Activated CD8-positive, alpha-beta memory T cell treated with anti-CD3 and anti-CD28 coated beads, Interleukin-2, amount 50 U/mL, for 1 hour (primary cell): ENCODE measurements at regions not wholly inside any gene's neighbourhood (a gene's known extent, or its start where the extent isn't known, plus 50 kb on each side); places are given as distances from the start of the nearest gene placed in this dataset.
"Not testable (repeated sequence)": the region's sequence is repeated elsewhere in the genome, so short reads cannot be mapped to it uniquely, and the experiment has no call there.

Source experiments
- DNase-seq: peaks from one replicate; pipeline ENCODE4 v3.0.0-alpha.2; 2020; ENCODE audit errors: extremely low read depth

DNA sequence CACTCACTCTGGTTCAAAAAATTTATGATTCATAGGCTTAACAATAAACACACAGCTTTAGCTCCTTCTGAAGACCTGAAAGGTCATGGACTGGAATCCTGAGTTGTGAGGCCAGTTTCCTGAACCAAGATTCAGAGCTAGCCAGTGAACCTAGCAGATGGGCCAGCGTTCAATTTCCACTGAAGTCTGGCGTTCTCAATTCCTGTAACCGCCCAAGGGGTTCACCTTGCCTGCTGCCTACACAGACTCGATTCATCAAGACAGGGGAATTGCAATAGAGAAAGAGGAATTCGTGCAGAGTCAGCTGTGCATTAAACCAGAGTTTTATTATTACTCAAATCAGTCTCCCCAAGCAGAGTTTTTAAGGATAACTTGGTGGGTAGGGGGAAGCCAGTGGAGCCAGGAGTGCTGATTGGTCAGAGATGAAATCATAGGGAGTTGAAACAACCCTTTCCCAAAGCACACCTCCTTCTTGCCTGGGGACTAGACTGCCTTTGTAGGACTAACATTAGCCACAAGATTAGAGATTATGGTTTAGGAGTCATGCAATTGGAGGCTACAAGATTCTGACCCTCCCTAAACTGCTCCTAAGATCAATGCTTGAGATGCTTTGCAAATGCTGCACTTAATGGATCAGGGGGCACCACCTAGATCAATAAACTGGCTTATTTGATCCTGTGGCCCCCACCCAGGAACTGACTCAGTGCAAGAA lies 117.5 kb upstream of the SHB start:
- DNase-seq: no peak

- no peak for DNase-seq
Measured at GRCh38 chr9:38185647-38186403, 116.8 kb upstream of the SHB start.

- no peak for DNase-seq
Measured at GRCh38 chr9:38183994-38184568, 115.1 kb upstream of the SHB start.

DNA sequence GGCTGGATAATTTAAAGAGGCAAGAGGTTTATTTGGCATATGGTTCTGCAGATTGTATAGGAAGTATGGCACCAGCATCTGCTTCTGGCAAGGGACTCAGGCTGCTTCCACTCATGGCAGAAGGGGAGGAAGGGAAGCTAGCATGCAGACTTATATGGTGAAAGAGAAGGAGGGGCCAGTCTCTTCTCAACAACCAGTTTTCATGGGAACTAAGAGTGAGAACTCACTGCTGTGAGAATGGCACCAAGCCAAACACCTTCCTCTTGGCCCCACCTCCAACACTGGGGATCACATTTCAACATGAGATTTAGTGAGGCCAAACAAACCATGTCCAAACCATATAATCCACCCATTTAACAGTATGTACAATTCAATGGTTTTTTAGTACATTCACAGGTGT lies 113.3 kb upstream of the SHB start:
- DNase-seq: no peak

DNA sequence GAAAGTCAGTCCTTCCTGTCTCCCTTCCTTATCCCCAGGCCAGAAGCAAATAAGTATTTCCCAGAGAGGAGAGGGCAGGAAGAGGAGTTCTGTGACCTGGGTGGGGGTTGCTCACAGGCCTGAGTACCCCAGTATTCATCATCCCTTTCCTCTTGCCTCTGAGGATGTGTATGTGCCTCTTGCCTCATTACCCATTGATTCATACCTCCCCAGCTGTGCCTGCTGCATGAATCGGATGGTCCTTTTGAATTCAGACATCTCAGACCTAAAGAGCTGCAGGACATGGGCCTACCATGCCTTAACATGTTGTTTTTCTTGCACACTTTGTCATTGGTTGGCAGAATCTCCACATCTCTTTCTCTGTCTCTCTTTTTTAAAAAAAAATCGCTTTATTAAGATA lies 112.8 kb upstream of the SHB start:
- DNase-seq: no peak

GRCh38 chr9:38181232-38181631 lies 112.2 kb upstream of the SHB start:
- no peak for DNase-seq

DNA sequence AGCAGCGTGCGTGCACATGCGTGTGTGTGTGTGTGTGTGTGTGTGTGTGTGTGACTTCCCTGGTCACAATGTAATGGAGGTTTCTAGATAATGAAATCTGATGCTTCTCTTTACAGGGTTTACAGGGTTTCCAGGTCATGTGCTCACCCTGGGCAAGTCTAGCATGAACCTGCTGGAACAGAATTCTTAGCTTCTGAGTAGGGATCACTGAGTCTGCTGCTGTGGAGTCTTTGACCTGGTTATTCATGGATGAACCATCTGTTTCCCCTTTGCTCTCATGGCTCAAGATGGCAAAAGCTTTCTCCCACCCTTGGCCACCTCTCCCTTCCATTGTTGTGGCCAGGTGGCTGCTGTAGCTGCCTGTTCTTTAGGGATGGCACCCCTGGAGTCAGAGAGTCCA lies 111.6 kb upstream of the SHB start:
- DNase-seq: no peak

DNA sequence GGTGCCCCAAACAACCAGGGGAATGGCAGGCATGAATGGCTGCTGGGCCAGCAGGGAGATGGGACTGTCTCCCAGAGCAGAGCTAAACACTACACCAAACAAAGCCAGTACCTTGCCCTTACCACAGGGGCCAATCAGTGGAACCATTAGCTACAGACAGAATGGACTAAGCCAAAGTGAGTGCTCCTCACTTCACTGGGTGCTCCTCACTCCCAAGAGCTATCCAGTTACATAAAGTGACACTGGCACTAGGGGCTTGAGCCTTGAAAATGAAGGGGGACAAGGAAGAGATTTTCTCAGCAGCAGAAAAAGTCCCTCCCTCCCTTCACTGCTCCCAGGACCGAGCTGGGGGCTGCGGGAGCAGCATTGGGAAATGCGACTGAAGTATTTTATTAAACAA lies 110.9 kb upstream of the SHB start:
- no peak for DNase-seq

- DNase-seq: no peak
Measured at GRCh38 chr9:38178237-38178636, 109.2 kb upstream of the SHB start.

DNA sequence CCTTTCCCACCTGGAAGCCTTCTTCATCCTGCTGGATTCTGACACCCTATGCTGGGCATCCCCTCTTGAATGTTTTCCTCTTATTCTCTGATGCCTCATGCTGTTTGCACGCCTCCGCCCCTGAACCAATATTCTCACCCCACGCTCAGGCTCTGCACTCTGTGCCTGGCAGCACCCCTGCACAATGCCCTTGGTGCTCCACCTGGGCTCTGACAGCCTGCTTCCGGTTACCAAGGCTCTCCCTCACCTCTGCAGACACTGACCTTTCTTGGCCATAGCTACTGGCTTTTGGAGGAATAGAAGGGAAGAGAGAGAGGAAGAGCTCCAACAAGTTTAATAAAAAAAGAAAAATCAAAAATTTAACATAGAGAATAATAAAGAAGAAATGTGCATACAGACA lies 108.7 kb upstream of the SHB start:
- DNase-seq: no peak

DNA sequence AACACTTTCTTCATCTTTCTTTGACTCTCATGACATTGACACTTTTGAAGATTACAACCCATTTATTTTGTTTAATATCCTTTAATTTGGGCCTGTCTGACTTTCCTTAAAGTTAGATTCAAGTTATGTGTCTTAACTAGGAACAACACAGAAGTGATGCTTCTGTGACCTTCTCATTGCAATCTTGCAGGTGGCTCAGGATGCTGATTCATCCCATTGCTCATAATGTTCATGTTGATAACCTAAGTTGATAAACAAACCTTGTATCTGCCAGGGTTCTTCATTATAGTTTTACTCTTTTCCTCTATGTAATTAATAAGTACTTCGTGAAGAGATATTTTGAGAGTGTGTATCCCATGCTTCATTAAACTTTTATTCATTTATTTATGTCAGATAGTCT lies 107.2 kb upstream of the SHB start:
- DNase-seq: no peak

DNA sequence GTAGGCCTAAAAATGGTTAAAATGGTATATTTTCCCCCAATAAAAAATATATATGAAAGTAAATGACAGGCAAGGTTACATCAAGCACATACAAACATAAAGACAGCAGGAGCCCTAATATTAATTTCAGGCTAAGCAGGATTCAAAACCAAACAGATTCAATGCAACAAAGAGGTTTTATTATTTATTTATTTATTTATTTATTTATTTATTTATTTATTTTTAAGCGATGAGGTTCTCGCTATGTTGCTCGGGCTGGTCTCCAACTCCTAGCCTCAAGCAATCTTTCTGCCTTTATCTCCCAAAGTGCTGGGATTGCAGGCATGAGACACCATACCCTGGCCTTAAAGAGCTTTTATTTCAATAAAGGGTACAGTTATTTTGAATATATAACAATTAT lies 106.4 kb upstream of the SHB start:
- no peak for DNase-seq

- no peak for DNase-seq
Measured at GRCh38 chr9:38172586-38172985, 103.6 kb upstream of the SHB start.

- DNase-seq: no peak
Measured at GRCh38 chr9:38171926-38172325, 102.9 kb upstream of the SHB start.

DNA sequence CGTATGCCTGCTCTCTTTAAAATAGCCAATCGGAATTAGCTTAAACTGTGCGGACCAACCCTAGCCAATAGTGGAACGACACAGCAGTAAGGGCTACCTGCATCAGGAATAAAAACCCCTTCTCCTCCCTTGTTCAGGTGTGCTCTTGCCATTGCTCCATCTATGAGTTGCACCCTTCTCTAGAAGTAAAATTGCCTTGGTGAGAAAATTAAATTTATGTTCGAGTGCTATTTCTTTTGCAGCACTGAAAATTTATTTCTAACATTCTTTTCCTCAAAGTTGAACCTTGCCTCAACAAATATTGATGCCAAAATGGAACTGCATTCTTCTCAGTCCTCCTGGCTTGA lies 102.5 kb upstream of the SHB start:
- DNase-seq: no peak

DNA sequence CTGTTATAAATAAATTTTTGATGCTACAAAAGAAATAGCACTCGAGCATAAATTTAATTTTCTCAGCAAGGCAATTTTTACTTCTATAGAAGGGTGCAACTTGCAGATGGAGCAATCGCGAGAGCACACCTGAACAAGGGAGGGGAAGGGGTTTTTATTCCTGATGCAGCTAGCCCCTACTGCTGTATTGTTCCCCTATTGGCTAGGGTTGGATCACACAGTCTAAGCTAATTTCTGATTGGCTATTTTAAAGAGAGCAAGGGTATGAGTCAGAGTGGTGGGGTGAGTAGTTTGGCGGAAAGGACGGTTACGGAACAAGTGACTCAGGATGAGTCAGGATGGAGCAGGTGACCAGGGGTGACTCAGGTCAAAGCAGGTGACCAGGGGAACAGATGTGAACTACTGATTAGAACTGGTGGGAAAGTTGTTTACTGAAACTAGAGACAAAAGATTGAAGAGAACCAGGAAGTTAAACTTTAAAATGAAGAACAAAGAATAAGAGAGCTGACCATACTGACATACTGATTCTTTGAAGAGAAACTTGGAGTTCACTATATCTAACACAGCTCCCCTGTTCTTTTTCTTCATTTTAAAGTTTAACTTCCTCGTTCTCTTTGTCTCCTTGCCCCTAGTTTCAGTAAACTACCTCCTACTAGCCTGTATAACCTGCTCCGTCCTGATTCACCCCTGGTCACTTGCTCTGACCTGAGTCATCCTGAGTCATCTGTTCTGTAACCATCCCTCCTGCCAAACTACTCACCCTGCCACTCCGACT lies 101.9 kb upstream of the SHB start:
- DNase-seq: not testable (repeated sequence)

GRCh38 chr9:38170155-38170554 lies 101.1 kb upstream of the SHB start:
- DNase-seq: not testable (repeated sequence)

DNA sequence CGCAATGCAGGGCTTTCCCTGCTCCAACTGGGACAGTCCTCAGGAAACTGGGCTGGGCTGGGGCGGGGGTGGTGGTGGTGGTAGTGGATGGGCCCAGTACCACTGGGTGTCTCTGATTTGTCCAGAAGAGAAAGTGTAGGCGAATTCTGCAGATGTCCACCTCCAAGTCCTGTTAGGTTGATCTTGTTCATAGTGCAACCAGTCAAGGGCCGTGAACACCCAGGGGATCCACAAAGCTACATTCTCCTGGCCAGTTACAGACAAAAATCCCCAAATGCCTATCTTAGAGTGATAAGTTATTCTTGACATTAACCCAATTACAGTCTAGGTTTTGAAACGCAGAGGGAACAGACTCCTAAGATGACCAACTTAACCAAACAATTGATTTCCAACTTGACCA lies 97.5 kb upstream of the SHB start:
- no peak for DNase-seq

DNA sequence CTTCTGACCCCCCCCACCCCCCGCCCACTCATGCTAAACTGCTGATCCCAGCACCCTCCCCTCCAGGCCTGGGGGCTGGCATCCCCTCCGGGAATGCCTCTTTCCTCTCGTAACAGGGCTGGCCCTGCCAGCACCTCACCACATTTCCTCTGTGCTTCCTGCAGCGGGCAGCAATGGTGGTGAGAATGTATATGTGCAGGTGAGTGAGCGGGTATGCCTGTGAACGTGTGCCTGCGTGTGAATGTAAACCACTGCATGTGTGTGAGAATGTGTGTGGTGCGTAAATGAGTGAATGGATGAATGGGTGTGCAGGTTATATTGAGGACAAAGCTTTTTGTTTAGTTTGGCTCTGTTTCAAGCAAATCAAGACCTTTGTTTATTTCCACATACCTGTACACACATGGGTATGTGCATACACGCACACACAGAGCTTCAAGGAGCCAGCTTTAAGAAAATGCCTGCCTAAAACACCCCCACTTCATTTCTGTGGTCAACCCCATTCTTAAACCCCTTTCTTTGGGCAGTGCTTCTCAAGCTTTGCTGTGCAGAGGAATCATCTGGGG lies 95.7 kb upstream of the SHB start:
- no peak for DNase-seq

GRCh38 chr9:38163518-38163917 lies 94.5 kb upstream of the SHB start:
- DNase-seq: no peak

DNA sequence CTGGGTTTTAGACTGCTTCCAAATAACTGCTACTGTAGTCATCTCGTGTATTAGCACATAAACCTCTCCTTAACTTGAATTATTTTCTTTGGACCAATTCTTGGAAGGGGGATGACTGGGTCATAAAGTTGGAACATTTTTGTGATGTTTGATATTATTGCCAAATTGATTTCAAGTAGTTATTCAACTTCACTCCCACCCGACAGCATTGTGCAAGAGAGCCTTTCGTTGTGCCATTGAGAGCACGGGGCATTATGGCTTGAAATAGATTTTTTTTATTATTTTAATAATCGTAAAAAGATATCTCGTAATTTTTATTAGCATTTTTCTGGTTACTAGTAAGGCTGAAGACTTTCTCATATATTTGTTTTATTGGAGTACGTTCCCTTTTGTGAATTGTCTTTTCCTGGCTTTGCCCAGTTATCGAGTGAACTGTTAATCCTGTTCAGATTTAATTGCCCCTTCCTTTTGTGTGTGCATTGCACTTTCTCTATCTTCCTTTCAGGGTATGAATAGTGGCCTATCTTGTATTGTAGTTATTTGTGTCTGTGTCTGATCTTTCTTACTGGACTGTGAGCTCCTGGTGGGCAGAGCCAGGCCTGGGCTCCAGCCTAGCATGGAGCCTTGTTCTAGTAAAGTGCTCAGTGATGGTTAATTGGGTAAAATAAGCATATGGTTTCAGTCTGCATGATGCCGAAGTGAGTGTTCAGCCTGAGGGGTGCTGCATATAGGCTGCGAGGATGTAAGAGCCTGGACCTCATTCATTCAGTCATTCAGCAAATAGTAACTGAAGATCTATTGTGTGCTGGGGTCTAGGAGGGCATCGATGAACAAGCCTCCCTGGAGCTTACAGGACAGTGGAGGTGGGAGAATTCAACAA lies 93.5 kb upstream of the SHB start:
- DNase-seq: no peak
